NCI-H2227 (cell line): ENCODE measurements at regions not wholly inside any gene's neighbourhood (a gene's known extent, or its start where the extent isn't known, plus 50 kb on each side); places are given as distances from the start of the nearest gene placed in this dataset.
"Not testable (repeated sequence)": the region's sequence is repeated elsewhere in the genome, so short reads cannot be mapped to it uniquely, and the experiment has no call there.

Source experiments
- DNase-seq: peaks from one replicate; lab custom pipeline; 2025; ENCODE audit not compliant: unreplicated experiment; lab: John Stamatoyannopoulos, UW

DNA sequence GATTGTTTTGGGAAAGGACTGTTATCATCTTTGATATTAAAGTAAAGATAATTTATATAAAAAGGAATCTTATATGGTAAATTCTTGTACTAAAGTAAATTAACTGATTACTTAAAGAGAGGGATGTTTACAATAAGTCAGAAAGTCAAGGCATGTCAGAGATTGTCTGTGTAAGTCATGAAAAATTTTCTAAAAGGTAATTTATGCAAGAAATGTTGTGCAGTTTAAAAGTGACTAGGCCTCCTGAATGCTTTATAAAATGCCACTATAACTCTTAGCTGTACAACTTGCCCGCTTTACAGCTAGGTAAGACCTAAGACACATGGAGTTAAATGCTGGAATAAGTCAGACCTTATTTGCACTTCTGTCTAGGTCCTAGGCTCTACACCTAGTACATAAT lies 692.9 kb downstream of the GBE1 start:
- no peak for DNase-seq

GRCh38 chr3:81063896-81064295 lies 697.5 kb downstream of the GBE1 start:
- no peak for DNase-seq

GRCh38 chr3:81051133-81051532 lies 710.3 kb downstream of the GBE1 start:
- DNase-seq: not testable (repeated sequence)

- DNase-seq: no peak
Observed at GRCh38 chr3:81048058-81048665, 713.3 kb downstream of the GBE1 start.

DNA sequence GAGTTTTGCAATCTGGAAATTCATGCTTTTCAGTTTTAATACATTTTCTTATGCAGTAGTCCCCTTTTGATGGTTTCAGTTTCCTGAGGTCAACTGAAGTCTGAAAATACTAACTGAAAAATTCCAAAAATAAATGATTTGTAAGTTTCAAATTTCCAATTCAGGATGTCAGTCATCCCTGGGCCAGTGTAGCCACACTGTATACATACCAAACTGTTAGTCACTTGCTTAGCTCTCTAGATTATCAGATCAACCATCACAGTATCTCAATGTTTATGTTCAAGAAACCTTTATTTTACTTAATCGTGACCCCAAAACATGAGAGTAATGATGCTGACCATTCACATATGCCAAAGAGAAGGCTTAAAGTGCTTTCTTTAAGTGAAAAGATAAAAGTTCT lies 715.5 kb downstream of the GBE1 start:
- DNase-seq: no peak

- no peak for DNase-seq
Observed at GRCh38 chr3:81045246-81045645, 716.2 kb downstream of the GBE1 start.

GRCh38 chr3:81043660-81044199 lies 717.7 kb downstream of the GBE1 start:
- DNase-seq: no peak

DNA sequence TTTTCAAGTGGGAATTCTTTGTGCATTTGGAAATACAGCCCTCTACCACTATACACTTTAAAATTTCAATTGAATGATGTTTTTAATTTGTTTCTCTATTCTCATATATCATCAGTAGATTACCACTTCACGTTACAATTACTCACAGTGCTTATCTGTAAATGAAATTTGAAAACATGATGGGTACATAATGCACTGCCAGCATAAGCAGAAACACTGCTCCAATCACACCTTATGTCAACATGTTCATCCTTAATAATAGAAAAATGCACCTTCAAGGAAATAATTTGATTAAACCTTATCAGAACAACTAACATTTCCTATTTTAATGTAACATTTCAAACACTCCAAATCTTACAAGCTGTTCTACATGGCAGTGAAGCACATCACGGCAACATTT lies 718.4 kb downstream of the GBE1 start:
- no peak for DNase-seq

- no peak for DNase-seq
Observed at GRCh38 chr3:81041331-81041730, 720.1 kb downstream of the GBE1 start.

GRCh38 chr3:81040107-81040506 lies 721.3 kb downstream of the GBE1 start:
- no peak for DNase-seq

- no peak for DNase-seq
Observed at GRCh38 chr3:81033684-81034083, 727.8 kb downstream of the GBE1 start.

- no peak for DNase-seq
Observed at GRCh38 chr3:81033185-81033584, 728.3 kb downstream of the GBE1 start.

DNA sequence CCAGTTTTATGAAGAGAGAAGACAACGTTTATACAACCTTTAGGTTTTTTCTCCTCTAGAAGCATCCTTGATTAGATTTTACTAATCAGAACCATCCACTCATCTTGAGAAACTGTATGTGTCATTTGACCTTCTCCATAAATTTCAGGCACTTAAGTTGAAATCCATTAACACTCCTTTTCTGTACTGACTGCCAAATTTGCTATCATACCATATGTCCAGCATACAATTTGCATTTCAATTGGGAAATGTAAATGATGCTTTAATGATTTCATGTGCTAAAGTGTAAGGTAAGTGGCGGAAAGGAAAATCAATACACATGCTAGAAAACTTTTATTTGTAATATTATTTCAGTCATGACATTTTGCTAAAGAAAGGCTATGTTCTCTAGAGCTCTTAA lies 731.6 kb downstream of the GBE1 start:
- no peak for DNase-seq

DNA sequence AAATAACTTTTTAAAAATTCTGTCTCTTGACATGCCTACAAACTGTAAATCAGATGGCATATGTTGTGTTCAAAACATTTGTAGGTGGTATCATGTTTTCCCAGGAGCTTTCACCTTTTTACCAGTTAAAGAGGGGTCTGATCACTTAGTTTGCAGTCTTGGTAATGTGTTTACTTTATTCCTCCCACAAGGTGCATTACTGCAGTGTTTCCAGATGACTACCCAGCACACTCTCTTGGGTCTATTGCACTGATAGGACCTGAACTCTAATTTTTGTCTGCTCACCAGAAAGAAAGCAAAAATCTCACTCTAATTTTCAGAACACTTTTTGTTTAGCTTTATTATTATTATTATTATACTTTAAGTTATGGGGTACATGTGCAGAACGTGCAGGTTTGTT lies 734.1 kb downstream of the GBE1 start:
- no peak for DNase-seq

- DNase-seq: no peak
Observed at GRCh38 chr3:81024560-81024959, 736.9 kb downstream of the GBE1 start.

GRCh38 chr3:81022339-81022738 lies 739.1 kb downstream of the GBE1 start:
- no peak for DNase-seq

GRCh38 chr3:81013360-81013759 lies 748.1 kb downstream of the GBE1 start:
- no peak for DNase-seq

GRCh38 chr3:81005992-81006391 lies 755.5 kb downstream of the GBE1 start:
- DNase-seq: no peak

- DNase-seq: peak; percentile 10
Observed at GRCh38 chr3:81003817-81004216, 757.6 kb downstream of the GBE1 start.

- DNase-seq: no peak
Observed at GRCh38 chr3:81003008-81003645, 758.3 kb downstream of the GBE1 start.

DNA sequence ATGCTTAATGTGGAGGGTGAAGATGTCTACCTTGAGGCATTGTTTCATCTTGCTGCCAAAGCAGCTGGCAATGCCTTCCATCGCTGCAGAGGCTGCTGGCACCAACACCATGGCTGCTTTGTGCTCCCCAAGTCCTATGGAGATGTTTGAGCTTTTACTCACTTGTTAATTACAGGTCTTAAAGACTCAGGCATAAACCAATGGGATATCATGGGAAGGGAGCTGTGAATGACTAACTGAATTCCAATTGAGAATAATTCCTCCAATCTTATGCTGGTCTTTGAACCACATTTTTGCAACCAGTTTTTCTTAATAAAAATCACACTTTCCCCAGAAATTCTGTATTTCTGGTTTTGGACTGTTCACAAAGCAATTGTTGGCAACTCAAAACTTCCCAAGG lies 762.0 kb downstream of the GBE1 start:
- no peak for DNase-seq

DNA sequence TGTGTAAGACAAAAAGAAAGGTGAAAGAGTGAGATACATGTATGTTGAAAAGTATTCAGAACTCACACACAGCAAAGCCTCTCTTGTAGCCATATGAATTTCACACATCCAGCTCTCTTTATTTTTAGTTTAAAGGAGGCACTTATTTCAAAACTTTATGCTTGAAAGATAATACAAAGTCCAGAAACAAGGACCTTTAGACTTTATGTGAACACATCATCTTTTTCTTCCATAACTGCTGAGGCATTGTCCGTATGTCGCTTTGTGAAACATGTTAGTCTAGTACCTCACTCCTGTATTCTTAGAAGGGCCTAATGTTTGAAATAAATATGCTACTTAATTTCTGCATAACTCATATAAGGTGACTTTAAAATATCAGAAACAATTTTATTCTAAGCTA lies 763.4 kb downstream of the GBE1 start:
- no peak for DNase-seq

DNA sequence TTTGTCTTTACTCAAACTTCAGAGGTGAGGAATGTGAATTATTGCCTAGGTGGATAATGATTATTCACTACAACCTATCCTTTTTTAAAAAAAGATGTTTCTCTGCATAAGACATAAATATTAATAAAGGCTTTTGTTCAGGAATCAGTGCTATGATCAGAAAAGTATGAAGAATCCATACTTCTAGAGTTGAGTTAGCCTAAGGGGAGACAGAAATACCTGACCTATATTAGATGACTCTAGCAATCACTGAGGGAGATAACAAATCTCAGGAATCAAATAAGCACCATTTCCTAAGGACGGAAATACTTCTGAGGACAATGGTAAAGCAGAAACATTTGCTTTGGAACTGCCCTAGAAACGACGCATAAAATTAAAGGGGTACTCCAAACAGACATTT lies 763.8 kb downstream of the GBE1 start:
- no peak for DNase-seq
